ENCODE measurements at regions not wholly inside any gene's neighbourhood (a gene's known extent, or its start where the extent isn't known, plus 50 kb on each side); places are given as distances from the start of the nearest gene placed in this dataset.
"Not testable (repeated sequence)": the region's sequence is repeated elsewhere in the genome, so short reads cannot be mapped to it uniquely, and the experiment has no call there.

GRCh38 chr20:39725513-39725912 is 763.4 kb downstream of the DHX35 start:
- not testable (repeated sequence) for DNase-seq

GRCh38 chr20:39719293-39719692 is 757.1 kb downstream of the DHX35 start:
- DNase-seq: no peak

- no peak for DNase-seq
Observed at GRCh38 chr20:39717936-39718335, 755.8 kb downstream of the DHX35 start.

GRCh38 chr20:39716796-39717341 is 754.7 kb downstream of the DHX35 start:
- no peak for DNase-seq

- no peak for DNase-seq
Observed at GRCh38 chr20:39713076-39713840, 751.1 kb downstream of the DHX35 start.

DNA sequence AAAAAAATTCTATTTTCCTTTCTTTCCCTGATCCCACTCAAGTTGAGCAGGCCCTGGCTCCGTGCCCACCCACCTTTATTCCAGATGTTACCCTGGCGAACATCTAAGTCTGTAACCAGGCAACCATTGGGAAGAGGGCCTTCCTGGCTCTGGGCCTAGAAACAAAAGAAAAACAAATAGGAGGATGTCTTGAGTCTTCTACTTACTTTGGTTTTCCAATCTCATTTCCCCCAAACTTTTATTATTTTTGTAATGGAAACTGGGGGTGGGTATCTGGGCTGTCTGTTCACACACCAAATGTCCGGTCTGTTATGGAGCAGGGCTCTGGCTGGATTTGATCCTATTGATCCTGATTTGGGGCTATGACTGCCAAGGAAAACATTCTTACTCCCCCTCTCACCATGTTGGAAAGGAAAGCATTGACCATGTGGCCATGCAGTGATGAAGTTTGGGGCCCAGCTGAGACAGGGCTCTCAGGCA is 744.1 kb downstream of the DHX35 start:
- DNase-seq: no peak

DNA sequence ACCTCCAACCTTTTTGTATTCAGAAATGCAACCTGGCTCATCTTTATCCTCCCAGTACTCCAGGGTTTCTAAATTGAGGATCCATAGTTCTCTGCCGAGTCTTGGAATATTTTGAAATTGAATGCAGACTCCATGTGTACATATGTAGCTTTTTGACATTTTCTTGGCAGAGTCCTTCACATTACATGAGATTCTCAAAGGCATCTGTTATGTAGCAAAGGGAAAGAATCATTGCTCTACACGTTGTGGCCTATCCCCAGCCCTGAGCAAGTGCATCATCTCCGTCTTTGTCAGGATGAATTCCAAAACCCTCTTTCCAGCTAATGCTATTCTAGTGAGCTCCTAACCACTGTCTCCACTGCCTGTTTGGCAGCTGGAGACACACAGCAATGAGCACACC is 742.9 kb downstream of the DHX35 start:
- DNase-seq: no peak

DNA sequence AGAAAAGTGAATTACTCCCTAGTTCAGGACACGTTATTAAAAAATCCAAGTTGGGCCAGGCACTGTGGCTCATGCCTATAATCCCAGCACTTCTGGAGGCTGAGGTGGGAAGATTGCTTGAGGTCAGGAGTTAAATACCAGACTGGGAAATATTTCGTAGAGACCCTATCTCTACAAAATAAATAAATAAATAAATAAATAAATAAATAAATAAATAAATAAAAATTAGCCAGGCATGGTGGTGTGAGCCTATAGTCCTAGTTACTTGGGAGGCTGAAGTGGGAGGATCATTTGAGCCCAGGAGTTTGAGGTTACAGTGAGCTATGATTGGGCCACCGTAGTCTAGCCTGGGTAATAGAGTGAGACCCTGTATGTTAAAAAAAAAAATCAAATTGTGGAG is 741.2 kb downstream of the DHX35 start:
- not testable (repeated sequence) for DNase-seq

GRCh38 chr20:39702701-39703349 is 740.7 kb downstream of the DHX35 start:
- no peak for DNase-seq

DNA sequence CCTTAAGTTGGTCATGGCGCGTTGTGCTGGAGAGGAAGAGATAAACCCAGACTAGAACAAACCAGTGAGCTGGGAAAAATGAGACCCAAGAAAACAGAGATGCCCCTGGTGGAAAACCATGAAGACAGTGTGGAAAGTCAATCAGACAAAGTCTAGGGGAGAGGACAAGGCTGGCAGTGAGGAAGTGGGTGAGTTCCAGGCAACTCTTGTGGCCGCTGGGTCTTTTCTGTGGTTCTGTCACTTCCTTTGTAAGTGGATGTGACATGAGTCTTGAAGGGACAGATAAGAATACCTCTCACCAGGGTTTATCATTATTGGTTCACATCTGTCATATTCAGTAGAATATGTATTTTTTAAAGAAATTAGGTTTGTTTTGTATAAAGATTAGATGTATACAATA is 738.4 kb downstream of the DHX35 start:
- DNase-seq: no peak

DNA sequence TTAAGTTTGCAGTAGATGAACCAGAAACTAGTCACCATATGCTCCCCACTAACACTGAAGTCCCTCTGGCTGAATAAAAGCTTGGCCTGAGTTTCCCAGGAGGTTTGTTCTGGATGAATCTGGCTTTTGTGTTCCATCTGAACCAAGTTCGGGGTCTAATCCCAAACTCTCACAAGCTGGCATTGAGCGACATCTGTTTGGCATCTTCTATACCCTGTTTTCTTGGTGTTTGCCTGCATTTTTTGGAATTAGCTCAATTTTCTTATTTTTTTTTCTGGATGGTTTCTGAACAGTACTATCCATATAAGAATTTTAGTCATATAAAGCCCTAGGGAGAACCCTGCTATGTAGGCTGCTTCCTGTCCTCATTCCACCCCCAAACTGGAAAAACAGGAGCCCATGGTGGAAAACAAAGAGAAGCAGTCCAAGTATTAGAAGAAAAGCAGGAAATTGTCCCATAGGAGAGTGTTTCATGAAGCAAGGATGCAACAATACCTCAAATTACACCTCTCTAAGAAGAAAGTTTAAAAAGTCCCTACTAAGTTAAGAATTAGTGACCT is 737.1 kb downstream of the DHX35 start:
- no peak for DNase-seq

DNA sequence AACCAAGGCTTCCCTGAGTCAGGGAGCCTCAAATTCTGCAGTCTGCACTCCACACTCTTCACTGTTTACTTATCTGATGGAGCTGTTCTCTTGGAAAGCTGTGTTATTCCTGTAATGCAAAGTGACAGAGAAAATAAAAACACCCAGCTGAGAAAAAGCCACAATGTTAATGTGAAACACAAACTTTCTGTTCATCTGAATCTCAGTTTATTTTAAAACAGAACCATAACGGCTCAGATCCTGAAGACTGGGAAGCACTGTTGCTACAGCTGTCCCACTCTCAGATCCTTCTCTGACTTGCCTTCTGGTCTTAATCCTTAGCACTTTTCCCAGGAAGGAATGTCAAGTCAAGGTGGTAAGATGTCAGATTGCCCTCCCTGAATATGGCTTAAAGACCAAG is 736.6 kb downstream of the DHX35 start:
- DNase-seq: no peak

GRCh38 chr20:39691151-39691862 is 729.2 kb downstream of the DHX35 start:
- DNase-seq: no peak

- no peak for DNase-seq
Observed at GRCh38 chr20:39676857-39677391, 714.8 kb downstream of the DHX35 start.

- DNase-seq: no peak
Observed at GRCh38 chr20:39676241-39676640, 714.1 kb downstream of the DHX35 start.

GRCh38 chr20:39674842-39675241 is 712.7 kb downstream of the DHX35 start:
- DNase-seq: no peak

DNA sequence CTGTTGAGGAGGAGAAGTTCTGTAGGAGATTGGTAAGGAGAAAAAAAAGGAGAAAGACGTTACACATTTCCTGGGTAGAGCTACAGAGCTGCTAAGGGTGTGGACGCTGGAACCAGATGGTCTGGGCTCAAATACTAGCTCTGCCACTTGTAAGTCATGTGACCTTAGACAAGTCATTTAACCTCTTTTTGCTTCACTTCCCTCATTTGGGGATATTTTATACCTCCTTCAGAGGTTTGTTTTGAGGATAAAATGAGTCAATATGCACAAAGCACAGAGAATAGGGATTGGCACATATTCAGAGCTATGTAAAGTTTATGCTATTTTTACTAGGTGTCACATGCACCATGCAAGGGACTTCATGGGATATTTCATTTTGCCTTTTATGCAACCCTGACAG is 708.8 kb downstream of the DHX35 start:
- no peak for DNase-seq

DNA sequence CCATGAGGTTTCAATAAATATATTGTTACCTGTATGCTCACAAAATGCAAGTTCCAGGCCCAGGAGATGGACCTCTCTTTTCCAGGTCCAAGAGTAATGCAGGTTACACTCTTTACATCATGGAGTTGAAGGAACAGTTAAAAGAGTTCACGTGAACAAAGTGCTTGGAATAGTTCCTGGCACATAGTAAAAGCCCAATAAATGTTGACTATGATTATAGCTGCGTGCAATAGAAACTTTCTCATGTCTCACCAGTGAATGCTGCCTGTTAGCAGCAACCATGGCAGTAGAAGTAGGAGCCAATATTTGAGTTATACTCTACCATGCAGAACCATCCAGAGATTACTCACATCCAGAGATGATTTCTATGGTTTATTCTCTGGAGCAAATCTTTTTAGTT is 707.5 kb downstream of the DHX35 start:
- DNase-seq: no peak

DNA sequence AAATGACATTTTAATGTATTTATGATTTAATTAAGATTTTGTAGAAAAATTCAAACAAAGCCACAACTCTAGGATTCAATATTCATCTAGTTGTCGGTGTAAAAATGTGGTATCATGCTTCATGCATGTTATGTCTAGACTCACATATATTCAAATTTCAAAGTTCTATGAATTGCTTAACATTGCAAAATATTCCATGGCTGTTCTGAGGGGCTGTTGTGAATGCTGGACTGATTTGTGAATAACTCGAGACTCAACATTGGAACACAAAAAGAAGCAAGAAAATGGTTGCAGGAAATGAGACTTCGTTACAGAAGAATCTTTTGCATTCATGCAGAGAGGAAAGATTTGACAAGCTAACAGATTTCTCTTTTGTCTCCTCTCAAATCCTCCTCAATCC is 705.9 kb downstream of the DHX35 start:
- no peak for DNase-seq

GRCh38 chr20:39661833-39662232 is 699.7 kb downstream of the DHX35 start:
- no peak for DNase-seq

DNA sequence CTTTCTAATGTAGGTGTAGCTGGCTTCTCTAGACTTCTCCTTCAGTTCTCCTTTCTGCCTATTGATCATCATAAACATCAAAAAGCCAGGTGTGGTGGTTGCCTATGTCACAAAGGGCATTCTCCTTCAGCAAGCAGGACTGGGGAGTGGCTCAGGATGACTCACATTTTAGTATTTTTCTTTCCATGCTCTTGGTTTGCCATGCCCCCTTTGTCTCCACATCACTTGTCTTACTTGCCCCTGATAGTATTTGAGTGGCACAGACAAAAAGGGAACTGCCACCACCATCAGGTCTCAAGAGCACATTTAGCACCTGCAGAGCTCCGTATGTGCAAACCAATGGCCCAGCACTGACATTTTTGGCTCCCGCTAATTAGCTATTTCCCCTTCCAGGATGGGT is 698.8 kb downstream of the DHX35 start:
- no peak for DNase-seq

GRCh38 chr20:39660226-39660625 is 698.1 kb downstream of the DHX35 start:
- DNase-seq: no peak
